ENCODE measurements at regions not wholly inside any gene's neighbourhood (a gene's known extent, or its start where the extent isn't known, plus 50 kb on each side); places are given as distances from the start of the nearest gene placed in this dataset.

- Mint-ChIP-seq H3K27me3 (ENCODE audit: low read depth, unreplicated experiment) (peaks cover 6% of the 10 kb centered on the region), H3K9me3 (ENCODE audit: unreplicated experiment) (peaks cover 6% of the 10 kb centered on the region), H3K36me3 (ENCODE audit: low read depth, unreplicated experiment) (no peaks in the 10 kb centered on the region), H3K27ac (ENCODE audit: unreplicated experiment) (no peak overlapping the region), H3K4me1 (ENCODE audit: low read depth, unreplicated experiment) (no peaks in the 10 kb centered on the region), H3K4me3 (ENCODE audit: unreplicated experiment) (no peak overlapping the region)
- no peaks in the 10 kb centered on the region for H3K79me2 ChIP-seq (ENCODE audit: insufficient read depth, low read length)
- H3K36me3 ChIP-seq (ENCODE audit: insufficient read depth, low read length) = no peaks in the 10 kb centered on the region
- H3K4me2 ChIP-seq (ENCODE audit: low read length) = no peak overlapping the region
- H4K20me1 ChIP-seq (ENCODE audit: insufficient read depth, low read length) = no peaks in the 10 kb centered on the region
- no peak overlapping the region for H2AFZ ChIP-seq (ENCODE audit: low read depth, low read length)
- no peak for TF ChIP-seq EZH2 (IDR thresholded peaks at IDR 0.05; ENCODE audit: insufficient read depth, low read length)
- H3K9ac ChIP-seq (ENCODE audit: low read length) = no peak overlapping the region
- H3K4me1 ChIP-seq (ENCODE audit: insufficient read depth, low read length) = no peaks in the 10 kb centered on the region
- no peak overlapping the region for H3K4me3 ChIP-seq (ENCODE audit: insufficient read depth, low read depth, low read length)
- DNase-seq (ENCODE audit: low read depth) (no peak), FAIRE-seq (no peak)
- no peaks in the 10 kb centered on the region for H3K27me3 ChIP-seq (ENCODE audit: insufficient read depth, low read length)
- no peaks in the 10 kb centered on the region for H3K9me3 ChIP-seq (ENCODE audit: insufficient read depth, low read depth, low read length)
- H3K27ac ChIP-seq (ENCODE audit: low read depth, low read length) = no peak overlapping the region
These were observed 310.2 kb upstream of the CNR1 start for GRCh38 chr6:88476388-88476787.

DNA sequence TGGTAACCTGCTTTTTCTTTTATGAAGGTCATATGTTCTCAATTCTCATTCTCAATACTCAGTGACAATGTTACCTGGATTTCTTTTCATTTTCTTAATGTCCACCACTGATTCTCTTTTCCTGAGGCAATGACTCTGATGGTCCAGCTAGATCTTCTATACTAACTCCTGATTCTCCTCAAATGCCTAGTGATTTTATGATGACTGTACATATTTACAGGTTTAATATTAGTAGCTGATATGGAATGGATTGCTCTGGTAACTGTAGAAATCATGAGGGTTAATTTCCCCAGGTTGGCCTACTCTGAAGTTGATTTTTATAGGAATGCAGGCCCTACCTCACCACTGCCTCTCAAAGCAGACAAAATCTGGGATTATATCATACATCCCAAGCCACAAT lies 308.6 kb upstream of the CNR1 start:
- peaks cover 6% of the 10 kb centered on the region for H3K27me3 Mint-ChIP-seq (ENCODE audit: low read depth, unreplicated experiment)
- H3K4me3 Mint-ChIP-seq (ENCODE audit: unreplicated experiment) = no peak overlapping the region
- Histone ChIP-seq H3K4me1 (ENCODE audit: insufficient read depth, low read length) (no peaks in the 10 kb centered on the region), H3K27me3 (ENCODE audit: insufficient read depth, low read length) (no peaks in the 10 kb centered on the region), H2AFZ (ENCODE audit: low read depth, low read length) (no peak overlapping the region), H3K27ac (ENCODE audit: low read depth, low read length) (no peak overlapping the region), H3K36me3 (ENCODE audit: insufficient read depth, low read length) (no peaks in the 10 kb centered on the region), H3K9me3 (ENCODE audit: insufficient read depth, low read depth, low read length) (no peaks in the 10 kb centered on the region), H3K9ac (ENCODE audit: low read length) (no peak overlapping the region), H3K4me2 (ENCODE audit: low read length) (no peak overlapping the region), H4K20me1 (ENCODE audit: insufficient read depth, low read length) (no peaks in the 10 kb centered on the region), H3K4me3 (ENCODE audit: insufficient read depth, low read depth, low read length) (no peak overlapping the region), H3K79me2 (ENCODE audit: insufficient read depth, low read length) (no peaks in the 10 kb centered on the region)
- no peaks in the 10 kb centered on the region for H3K4me1 Mint-ChIP-seq (ENCODE audit: low read depth, unreplicated experiment)
- no peaks in the 10 kb centered on the region for H3K36me3 Mint-ChIP-seq (ENCODE audit: low read depth, unreplicated experiment)
- no peak overlapping the region for H3K27ac Mint-ChIP-seq (ENCODE audit: unreplicated experiment)
- TF ChIP-seq EZH2 (IDR thresholded peaks at IDR 0.05; ENCODE audit: insufficient read depth, low read length) = no peak
- no peak for TF ChIP-seq CTCF (IDR thresholded peaks at IDR 0.05; ENCODE audit: insufficient read depth, low read depth, low read length)
- peaks cover 6% of the 10 kb centered on the region for H3K9me3 Mint-ChIP-seq (ENCODE audit: unreplicated experiment)
- DNase-seq (ENCODE audit: low read depth) (no peak), FAIRE-seq (no peak)

GRCh38 chr6:88473589-88473988 lies 307.4 kb upstream of the CNR1 start:
- Mint-ChIP-seq H3K27ac (ENCODE audit: unreplicated experiment) (no peak overlapping the region), H3K36me3 (ENCODE audit: low read depth, unreplicated experiment) (peaks cover 3% of the 10 kb centered on the region), H3K4me3 (ENCODE audit: unreplicated experiment) (no peak overlapping the region), H3K27me3 (ENCODE audit: low read depth, unreplicated experiment) (peaks cover 6% of the 10 kb centered on the region), H3K4me1 (ENCODE audit: low read depth, unreplicated experiment) (no peaks in the 10 kb centered on the region), H3K9me3 (ENCODE audit: unreplicated experiment) (peaks cover 6% of the 10 kb centered on the region)
- no peaks in the 10 kb centered on the region for H3K27me3 ChIP-seq (ENCODE audit: insufficient read depth, low read length)
- TF ChIP-seq EZH2 (IDR thresholded peaks at IDR 0.05; ENCODE audit: insufficient read depth, low read length) = no peak
- TF ChIP-seq CTCF (IDR thresholded peaks at IDR 0.05; ENCODE audit: insufficient read depth, low read depth, low read length) = no peak
- DNase-seq (ENCODE audit: low read depth) (no peak), FAIRE-seq (no peak)
- H3K9me3 ChIP-seq (ENCODE audit: insufficient read depth, low read depth, low read length) = no peaks in the 10 kb centered on the region
- no peak overlapping the region for H3K27ac ChIP-seq (ENCODE audit: low read depth, low read length)
- H3K4me2 ChIP-seq (ENCODE audit: low read length) = no peak overlapping the region
- H3K79me2 ChIP-seq (ENCODE audit: insufficient read depth, low read length) = no peaks in the 10 kb centered on the region
- H4K20me1 ChIP-seq (ENCODE audit: insufficient read depth, low read length) = no peaks in the 10 kb centered on the region
- no peak overlapping the region for H2AFZ ChIP-seq (ENCODE audit: low read depth, low read length)
- H3K4me3 ChIP-seq (ENCODE audit: insufficient read depth, low read depth, low read length) = no peak overlapping the region
- H3K9ac ChIP-seq (ENCODE audit: low read length) = no peak overlapping the region
- no peaks in the 10 kb centered on the region for H3K36me3 ChIP-seq (ENCODE audit: insufficient read depth, low read length)
- H3K4me1 ChIP-seq (ENCODE audit: insufficient read depth, low read length) = no peaks in the 10 kb centered on the region

Measured in astrocyte (in vitro differentiated cells and primary cell).